ENCODE measurements at regions not wholly inside any gene's neighbourhood (a gene's known extent, or its start where the extent isn't known, plus 50 kb on each side); places are given as distances from the start of the nearest gene placed in this dataset.

GRCh38 chr1:193456811-193457280, 270.4 kb upstream of the B3GALT2 start:
- no peak for TF ChIP-seq EZH2phosphoT487 (IDR thresholded peaks at IDR 0.05; ENCODE audit: borderline replicate concordance, low read depth, low read length)
- TF ChIP-seq, protein P1, sequence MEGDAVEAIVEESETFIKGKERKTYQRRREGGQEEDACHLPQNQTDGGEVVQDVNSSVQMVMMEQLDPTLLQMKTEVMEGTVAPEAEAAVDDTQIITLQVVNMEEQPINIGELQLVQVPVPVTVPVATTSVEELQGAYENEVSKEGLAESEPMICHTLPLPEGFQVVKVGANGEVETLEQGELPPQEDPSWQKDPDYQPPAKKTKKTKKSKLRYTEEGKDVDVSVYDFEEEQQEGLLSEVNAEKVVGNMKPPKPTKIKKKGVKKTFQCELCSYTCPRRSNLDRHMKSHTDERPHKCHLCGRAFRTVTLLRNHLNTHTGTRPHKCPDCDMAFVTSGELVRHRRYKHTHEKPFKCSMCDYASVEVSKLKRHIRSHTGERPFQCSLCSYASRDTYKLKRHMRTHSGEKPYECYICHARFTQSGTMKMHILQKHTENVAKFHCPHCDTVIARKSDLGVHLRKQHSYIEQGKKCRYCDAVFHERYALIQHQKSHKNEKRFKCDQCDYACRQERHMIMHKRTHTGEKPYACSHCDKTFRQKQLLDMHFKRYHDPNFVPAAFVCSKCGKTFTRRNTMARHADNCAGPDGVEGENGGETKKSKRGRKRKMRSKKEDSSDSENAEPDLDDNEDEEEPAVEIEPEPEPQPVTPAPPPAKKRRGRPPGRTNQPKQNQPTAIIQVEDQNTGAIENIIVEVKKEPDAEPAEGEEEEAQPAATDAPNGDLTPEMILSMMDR (conservative IDR thresholded peaks at IDR 0.05; ENCODE audit: low read length) = no peak
